GM12878 (cell line): ENCODE measurements at regions not wholly inside any gene's neighbourhood (a gene's known extent, or its start where the extent isn't known, plus 50 kb on each side); places are given as distances from the start of the nearest gene placed in this dataset.

ENCODE experiments used
- ATAC-seq: fragments of 200-7000 bp; cut with Tn5 transposase; 3 replicates; pipeline ENCODE4 v1.9.1; 2020; ENCODE audit warnings: mild to moderate bottlenecking, moderate library complexity
- BruUV-seq: library from RNA; stranded (reverse); fragments of 400-500 nt; replicated peaks from 2 replicates; lab custom pipeline; 2021; lab: Mats Ljungman, UMichigan
- CTCF ChIA-PET: fragments of 300-600 bp; sonication (Branson Sonifier 250); formaldehyde crosslinking; extraction: SDS; loops from one replicate; lab custom pipeline; 2021; ENCODE audit warnings: inconsistent platforms; lab: Yijun Ruan, JAX
- POLR2A ChIA-PET: fragments of 350-600 bp; formaldehyde crosslinking; extraction: SDS; loops from one replicate; lab custom pipeline; 2021; ENCODE audit warnings: inconsistent platforms; lab: Charles Lee
- RAD21 ChIA-PET: fragments of 300-600 bp; sonication (Branson Sonifier 250); formaldehyde crosslinking; loops from one replicate; lab custom pipeline; 2023; ENCODE audit warnings: antibody characterized with exemption; ENCODE audit not compliant: unreplicated experiment; lab: Charles Lee
- SMC1A ChIA-PET: fragments of 300-600 bp; sonication (Branson Sonifier 250); formaldehyde crosslinking; loops from one replicate; lab custom pipeline; 2023; ENCODE audit not compliant: unreplicated experiment, uncharacterized antibody; lab: Charles Lee
- DNase-seq: peaks from one replicate; pipeline ENCODE4 v3.0.0-alpha.2; 2011; ENCODE audit warnings: low read depth, low spot score
- FAIRE-seq: peaks from 3 replicates; lab custom pipeline; 2011; peaks lifted over from hg19 to GRCh38; lab: Jason Lieb, UNC
- H2AFZ ChIP-seq: 2 replicates; pipeline ENCODE4 v1.6.0; 2011; ENCODE audit warnings: low read depth, low read length, control low read depth; ENCODE audit not compliant: control insufficient read depth
- H3K27ac ChIP-seq: 2 replicates; pipeline ENCODE4 v1.5.1; 2011; ENCODE audit warnings: control low read depth; ENCODE audit not compliant: control insufficient read depth, insufficient read depth
- H3K27me3 ChIP-seq, 2 experiments: replicated peaks in 1 of 2; 2 replicates each; pipeline versions ENCODE4 v1.6.0 to v1.6.1; 2011; ENCODE audit warnings: low read length in 1 of 2; ENCODE audit not compliant: control insufficient read depth in 2 of 2, insufficient read depth in 2 of 2
- H3K36me3 ChIP-seq, 2 experiments: 2 replicates each; pipeline ENCODE4 v1.5.1; 2011; ENCODE audit warnings: low read length in 1 of 2; ENCODE audit not compliant: control insufficient read depth in 2 of 2, insufficient read depth in 2 of 2
- H3K4me1 ChIP-seq: 2 replicates; pipeline ENCODE4 v1.6.1; 2011; ENCODE audit warnings: mild to moderate bottlenecking, low read length, moderate library complexity, mixed read lengths; ENCODE audit not compliant: control insufficient read depth, insufficient read depth
- H3K4me2 ChIP-seq: 2 replicates; pipeline ENCODE4 v1.6.0; 2011; ENCODE audit warnings: control low read depth; ENCODE audit not compliant: control insufficient read depth, insufficient read depth
- H3K4me3 ChIP-seq: fragments of 200-600 bp; sonication (generic); 2 replicates; pipeline ENCODE4 v1.5.1; 2016
- H3K79me2 ChIP-seq: 2 replicates; pipeline ENCODE4 v1.6.0; 2011; ENCODE audit warnings: low read length; ENCODE audit not compliant: control insufficient read depth, insufficient read depth
- H3K9ac ChIP-seq: 2 replicates; pipeline ENCODE4 v1.8.0; 2011; ENCODE audit warnings: low read length, control low read depth, mixed read lengths; ENCODE audit not compliant: control insufficient read depth, insufficient read depth
- H3K9me3 ChIP-seq: replicated peaks from 3 replicates; pipeline ENCODE4 v1.5.1; 2011; ENCODE audit warnings: mild to moderate bottlenecking, low read length; ENCODE audit not compliant: control insufficient read depth, insufficient read depth
- H4K20me1 ChIP-seq: 2 replicates; pipeline ENCODE4 v1.6.0; 2011; ENCODE audit not compliant: control insufficient read depth, insufficient read depth
- ATF7 ChIP-seq: fragments of 450-650 bp; IDR thresholded peaks from 2 replicates; pipeline ENCODE4 v1.6.1; 2016; ENCODE audit warnings: low read depth, mild to moderate bottlenecking
- CHD1 ChIP-seq: IDR thresholded peaks from 2 replicates; pipeline ENCODE4 v1.6.1; 2012; ENCODE audit warnings: low read depth, low read length, improper control_type of control experiment
- FOS ChIP-seq: IDR thresholded peaks from 3 replicates; pipeline ENCODE4 v1.6.1; 2011; ENCODE audit warnings: borderline replicate concordance; ENCODE audit not compliant: insufficient read length; ENCODE audit errors: extremely low read depth
- MYB ChIP-seq: fragments of 150-350 bp; IDR thresholded peaks from 2 replicates; pipeline ENCODE4 v1.6.1; 2014; ENCODE audit warnings: mild to moderate bottlenecking, low read depth, low read length, borderline replicate concordance
- NFIC ChIP-seq: IDR thresholded peaks from 2 replicates; pipeline ENCODE4 v1.6.1; 2012; ENCODE audit warnings: low read depth, mild to moderate bottlenecking, inconsistent platforms, low read length, moderate library complexity
- POLR2AphosphoS2 ChIP-seq: IDR thresholded peaks from 2 replicates; pipeline ENCODE4 v1.6.1; 2011; ENCODE audit warnings: low read depth, mild to moderate bottlenecking, low read length, improper control_type of control experiment, moderate library complexity
- RCOR1 ChIP-seq: conservative IDR thresholded peaks from 2 replicates; pipeline ENCODE4 v1.6.1; 2012; ENCODE audit warnings: low read depth, low read length, improper control_type of control experiment
- RFX5 ChIP-seq: IDR thresholded peaks from 2 replicates; pipeline ENCODE4 v1.6.1; 2011; ENCODE audit warnings: low read depth, low read length, improper control_type of control experiment
- SP1 ChIP-seq: IDR thresholded peaks from one replicate; pipeline ENCODE4 v1.6.1; 2011; ENCODE audit warnings: low read depth, low read length
- WRNIP1 ChIP-seq: IDR thresholded peaks from 2 replicates; pipeline ENCODE4 v1.6.1; 2011; ENCODE audit warnings: low read depth, low read length, improper control_type of control experiment, borderline replicate concordance
- WGBS: methylation state at CpG from one replicate; pipeline ENCODE4 v1.1.6; 2016; ENCODE audit warnings: low lambda C conversion rate; ENCODE audit not compliant: insufficient replicate concordance, insufficient coverage; ENCODE audit errors: missing lambda C conversion rate; 5-methylcytosine and 5-hydroxymethylcytosine counted together
- in situ Hi-C: fragments of 300-500 bp; cut with MboI; formaldehyde crosslinking; loops from 9 replicates; pipeline ENCODE4 v1.14.3; 2018; ENCODE audit warnings: mixed read lengths
- intact Hi-C: fragments of 100-400 bp; cut with micrococcal nuclease; formaldehyde crosslinking; loops from one replicate; pipeline ENCODE4 v1.14.2; 2022; ENCODE audit not compliant: unreplicated experiment
- TF ChIP-seq, protein P1 (sequence below): fragments of 450-650 bp; IDR thresholded peaks from 2 replicates; pipeline ENCODE4 v1.6.1; 2016; ENCODE audit warnings: mild to moderate bottlenecking, moderate library complexity, borderline replicate concordance
- TF ChIP-seq, protein P2 (sequence below): fragments of 450-650 bp; IDR thresholded peaks from 2 replicates; pipeline ENCODE4 v1.6.1; 2017; ENCODE audit warnings: low read depth, mild to moderate bottlenecking, moderate library complexity
- TF ChIP-seq, protein P3 (sequence below): IDR thresholded peaks from 2 replicates; pipeline ENCODE4 v1.6.1; 2011; ENCODE audit warnings: mild to moderate bottlenecking, low read depth, low read length, moderate library complexity; ENCODE audit not compliant: insufficient replicate concordance

DNA sequence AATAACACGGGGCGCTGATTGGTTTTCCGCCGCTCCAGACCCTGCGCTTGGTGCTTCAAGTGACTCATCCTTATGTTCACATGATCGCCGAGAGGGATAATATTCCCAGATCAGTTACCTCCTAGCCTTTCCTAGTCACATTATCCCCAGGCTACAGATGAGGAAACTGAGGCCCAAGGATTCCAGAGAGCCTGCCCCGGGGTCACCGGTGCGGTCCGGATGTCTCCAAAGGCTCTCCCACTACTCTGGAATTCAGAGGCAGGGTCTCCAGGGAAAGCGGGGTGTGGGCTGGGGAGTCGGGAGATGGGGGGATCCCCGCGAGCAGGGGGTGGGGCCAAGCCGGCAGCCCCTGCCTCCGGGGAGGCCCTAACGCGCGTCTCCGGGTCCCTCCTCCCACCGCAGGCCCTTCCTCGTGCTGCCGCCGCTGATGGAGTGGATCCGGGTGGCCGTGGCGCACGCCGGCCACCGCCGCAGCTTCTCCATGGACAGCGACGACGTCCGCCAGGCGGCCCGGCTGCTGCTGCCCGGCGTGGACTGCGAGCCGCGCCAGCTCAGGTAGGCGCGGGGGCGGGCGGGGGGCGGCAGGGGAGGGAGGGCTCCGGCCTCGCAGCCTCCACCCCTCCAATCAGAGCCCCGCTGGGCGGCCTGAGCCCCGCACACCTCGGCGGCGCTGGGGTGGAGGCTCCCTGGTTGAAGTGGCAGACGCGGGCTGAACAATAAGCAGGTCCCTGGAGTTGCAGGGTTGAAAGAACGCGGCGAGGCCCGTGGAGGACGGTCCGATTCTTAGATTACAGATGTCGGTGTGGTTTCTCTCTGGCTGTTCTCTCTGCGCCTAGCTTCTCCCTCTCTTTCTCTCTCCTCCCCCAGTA, 104.6 kb upstream of the PWP1 start (continued):
- no peak for TF ChIP-seq RCOR1

DNA sequence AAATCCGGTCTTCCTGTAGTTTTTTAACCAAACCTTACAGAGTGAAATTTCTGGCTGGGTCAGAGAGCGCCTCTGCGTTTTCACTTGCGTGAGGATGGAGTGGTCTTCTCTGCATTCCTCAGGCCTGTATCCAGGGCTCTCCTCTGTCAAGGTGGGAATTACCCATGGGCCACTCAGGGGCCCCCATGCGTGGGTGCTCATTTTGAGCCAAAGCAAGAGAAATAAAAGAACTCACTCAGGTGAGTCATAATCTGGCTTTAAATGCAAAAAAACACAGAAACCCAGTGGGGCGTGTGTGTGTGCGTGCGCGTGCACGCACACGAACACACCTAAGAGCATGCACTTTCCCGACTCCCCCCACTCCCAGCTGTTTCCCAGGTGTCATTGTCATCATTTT, 104.0 kb upstream of the PWP1 start:
- H3K4me1 ChIP-seq, result no peaks in the 10 kb centered on the region
- peaks cover 0 to 5% of the 10 kb centered on the region in 2 experiments; a peak in 2 of 4 replicates for H3K27me3 ChIP-seq
- no peak overlapping the region for H3K4me3 ChIP-seq
- ChIA-PET RAD21 (no interaction called here), SMC1A (no interaction called here), POLR2A (no interaction called here), CTCF (no interaction called here)
- no peak for TF ChIP-seq POLR2AphosphoS2
- TF ChIP-seq CHD1, result no peak
- TF ChIP-seq SP1, result no peak
- no peak for TF ChIP-seq NFIC
- TF ChIP-seq, protein P1, sequence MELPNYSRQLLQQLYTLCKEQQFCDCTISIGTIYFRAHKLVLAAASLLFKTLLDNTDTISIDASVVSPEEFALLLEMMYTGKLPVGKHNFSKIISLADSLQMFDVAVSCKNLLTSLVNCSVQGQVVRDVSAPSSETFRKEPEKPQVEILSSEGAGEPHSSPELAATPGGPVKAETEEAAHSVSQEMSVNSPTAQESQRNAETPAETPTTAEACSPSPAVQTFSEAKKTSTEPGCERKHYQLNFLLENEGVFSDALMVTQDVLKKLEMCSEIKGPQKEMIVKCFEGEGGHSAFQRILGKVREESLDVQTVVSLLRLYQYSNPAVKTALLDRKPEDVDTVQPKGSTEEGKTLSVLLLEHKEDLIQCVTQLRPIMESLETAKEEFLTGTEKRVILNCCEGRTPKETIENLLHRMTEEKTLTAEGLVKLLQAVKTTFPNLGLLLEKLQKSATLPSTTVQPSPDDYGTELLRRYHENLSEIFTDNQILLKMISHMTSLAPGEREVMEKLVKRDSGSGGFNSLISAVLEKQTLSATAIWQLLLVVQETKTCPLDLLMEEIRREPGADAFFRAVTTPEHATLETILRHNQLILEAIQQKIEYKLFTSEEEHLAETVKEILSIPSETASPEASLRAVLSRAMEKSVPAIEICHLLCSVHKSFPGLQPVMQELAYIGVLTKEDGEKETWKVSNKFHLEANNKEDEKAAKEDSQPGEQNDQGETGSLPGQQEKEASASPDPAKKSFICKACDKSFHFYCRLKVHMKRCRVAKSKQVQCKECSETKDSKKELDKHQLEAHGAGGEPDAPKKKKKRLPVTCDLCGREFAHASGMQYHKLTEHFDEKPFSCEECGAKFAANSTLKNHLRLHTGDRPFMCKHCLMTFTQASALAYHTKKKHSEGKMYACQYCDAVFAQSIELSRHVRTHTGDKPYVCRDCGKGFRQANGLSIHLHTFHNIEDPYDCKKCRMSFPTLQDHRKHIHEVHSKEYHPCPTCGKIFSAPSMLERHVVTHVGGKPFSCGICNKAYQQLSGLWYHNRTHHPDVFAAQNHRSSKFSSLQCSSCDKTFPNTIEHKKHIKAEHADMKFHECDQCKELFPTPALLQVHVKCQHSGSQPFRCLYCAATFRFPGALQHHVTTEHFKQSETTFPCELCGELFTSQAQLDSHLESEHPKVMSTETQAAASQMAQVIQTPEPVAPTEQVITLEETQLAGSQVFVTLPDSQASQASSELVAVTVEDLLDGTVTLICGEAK, result no peak
- no peak for TF ChIP-seq WRNIP1
- no peak for TF ChIP-seq FOS
- no peak for TF ChIP-seq RFX5
- TF ChIP-seq, protein P2, sequence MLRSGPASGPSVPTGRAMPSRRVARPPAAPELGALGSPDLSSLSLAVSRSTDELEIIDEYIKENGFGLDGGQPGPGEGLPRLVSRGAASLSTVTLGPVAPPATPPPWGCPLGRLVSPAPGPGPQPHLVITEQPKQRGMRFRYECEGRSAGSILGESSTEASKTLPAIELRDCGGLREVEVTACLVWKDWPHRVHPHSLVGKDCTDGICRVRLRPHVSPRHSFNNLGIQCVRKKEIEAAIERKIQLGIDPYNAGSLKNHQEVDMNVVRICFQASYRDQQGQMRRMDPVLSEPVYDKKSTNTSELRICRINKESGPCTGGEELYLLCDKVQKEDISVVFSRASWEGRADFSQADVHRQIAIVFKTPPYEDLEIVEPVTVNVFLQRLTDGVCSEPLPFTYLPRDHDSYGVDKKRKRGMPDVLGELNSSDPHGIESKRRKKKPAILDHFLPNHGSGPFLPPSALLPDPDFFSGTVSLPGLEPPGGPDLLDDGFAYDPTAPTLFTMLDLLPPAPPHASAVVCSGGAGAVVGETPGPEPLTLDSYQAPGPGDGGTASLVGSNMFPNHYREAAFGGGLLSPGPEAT, result no peak
- TF ChIP-seq ATF7, result no peak
- TF ChIP-seq, protein P3, sequence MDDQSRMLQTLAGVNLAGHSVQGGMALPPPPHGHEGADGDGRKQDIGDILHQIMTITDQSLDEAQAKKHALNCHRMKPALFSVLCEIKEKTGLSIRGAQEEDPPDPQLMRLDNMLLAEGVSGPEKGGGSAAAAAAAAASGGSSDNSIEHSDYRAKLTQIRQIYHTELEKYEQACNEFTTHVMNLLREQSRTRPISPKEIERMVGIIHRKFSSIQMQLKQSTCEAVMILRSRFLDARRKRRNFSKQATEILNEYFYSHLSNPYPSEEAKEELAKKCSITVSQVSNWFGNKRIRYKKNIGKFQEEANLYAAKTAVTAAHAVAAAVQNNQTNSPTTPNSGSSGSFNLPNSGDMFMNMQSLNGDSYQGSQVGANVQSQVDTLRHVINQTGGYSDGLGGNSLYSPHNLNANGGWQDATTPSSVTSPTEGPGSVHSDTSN, result no peak
- TF ChIP-seq MYB, result no peak
- H3K4me2 ChIP-seq, result no peak overlapping the region
- H3K79me2 ChIP-seq, result no peaks in the 10 kb centered on the region
- DNase-seq, result no peak
- no peak overlapping the region for H2AFZ ChIP-seq
- no peak overlapping the region for H3K9ac ChIP-seq
- no peak for FAIRE-seq
- no peaks in the 10 kb centered on the region for H3K36me3 ChIP-seq
- in situ Hi-C loops (no loop called here), intact Hi-C loops (no loop called here)
- no peak overlapping the region for H3K27ac ChIP-seq
- H4K20me1 ChIP-seq, result no peaks in the 10 kb centered on the region
- no peaks in the 10 kb centered on the region for H3K9me3 ChIP-seq
- ATAC-seq, result no peak
- no TSS peak for BruUV-seq
- 65% methylated on average over 12 of the region's 12 CpGs for WGBS
